SK-N-SH treated with all-trans-retinoic acid at 6 μM for 48 hours (cell line): ENCODE measurements at regions not wholly inside any gene's neighbourhood (a gene's known extent, or its start where the extent isn't known, plus 50 kb on each side); places are given as distances from the start of the nearest gene placed in this dataset.

Experiments
- ATAC-seq: fragments of 200-7000 bp; cut with Tn5 transposase; 3 replicates; pipeline ENCODE4 v1.9.1; 2020; ENCODE audit warnings: mild to moderate bottlenecking, moderate library complexity
- ARNTL ChIP-seq: fragments of 450-650 bp; formaldehyde crosslinking; IDR thresholded peaks from 2 replicates; pipeline ENCODE4 v1.5.0; 2020; ENCODE audit warnings: low read depth, mild to moderate bottlenecking, moderate library complexity, borderline replicate concordance
- BACH2 ChIP-seq: fragments of 250-450 bp; sonication (Bioruptor Pico); IDR thresholded peaks from 2 replicates; pipeline ENCODE4 v1.9.0; 2021; ENCODE audit warnings: mild to moderate bottlenecking, borderline replicate concordance
- CREB5 ChIP-seq: fragments of 250-450 bp; sonication (Bioruptor Pico); IDR thresholded peaks from 2 replicates; pipeline ENCODE4 v1.5.1; 2020; ENCODE audit warnings: low read depth, mild to moderate bottlenecking, moderate library complexity
- CSDC2 ChIP-seq: fragments of 250-450 bp; sonication (Bioruptor Pico); IDR thresholded peaks from 2 replicates; pipeline ENCODE4 v1.5.0; 2020; ENCODE audit warnings: mild to moderate bottlenecking, moderate library complexity
- ESRRG ChIP-seq: fragments of 250-450 bp; sonication (Bioruptor Pico); IDR thresholded peaks from 2 replicates; pipeline ENCODE4 v1.6.1; 2021; ENCODE audit warnings: mild to moderate bottlenecking
- GLIS3 ChIP-seq: fragments of 250-450 bp; sonication (Bioruptor Pico); IDR thresholded peaks from 2 replicates; pipeline ENCODE4 v1.5.0; 2020; ENCODE audit warnings: mild to moderate bottlenecking, moderate library complexity
- ISL1 ChIP-seq: fragments of 250-450 bp; sonication (Bioruptor Pico); IDR thresholded peaks from 2 replicates; pipeline ENCODE4 v2.1.2; 2022; ENCODE audit warnings: mild to moderate bottlenecking, moderate library complexity
- OSR1 ChIP-seq: fragments of 250-450 bp; sonication (Bioruptor Pico); IDR thresholded peaks from 2 replicates; pipeline ENCODE4 v1.8.0; 2022; ENCODE audit warnings: moderate library complexity, mild to moderate bottlenecking, inconsistent platforms
- POU6F1 ChIP-seq: fragments of 250-450 bp; sonication (Bioruptor Pico); IDR thresholded peaks from 2 replicates; pipeline ENCODE4 v1.8.0; 2021; ENCODE audit warnings: low read depth, mild to moderate bottlenecking, moderate library complexity, borderline replicate concordance
- PPARA ChIP-seq: fragments of 250-450 bp; sonication (Bioruptor Pico); IDR thresholded peaks from 2 replicates; pipeline ENCODE4 v1.5.0; 2020; ENCODE audit warnings: mild to moderate bottlenecking, borderline replicate concordance
- RARB ChIP-seq: fragments of 250-450 bp; sonication (Bioruptor Pico); IDR thresholded peaks from 2 replicates; pipeline ENCODE4 v1.8.0; 2021; ENCODE audit warnings: mild to moderate bottlenecking, moderate library complexity
- SNAI2 ChIP-seq: fragments of 250-450 bp; sonication (Bioruptor Pico); IDR thresholded peaks from 2 replicates; pipeline ENCODE4 v1.5.0; 2020; ENCODE audit warnings: mild to moderate bottlenecking, moderate library complexity
- TCF4 ChIP-seq: fragments of 250-450 bp; sonication (Bioruptor Pico); IDR thresholded peaks from 2 replicates; pipeline ENCODE4 v1.8.0; 2021; ENCODE audit warnings: mild to moderate bottlenecking, moderate library complexity, borderline replicate concordance
- TOX ChIP-seq: fragments of 250-450 bp; sonication (Bioruptor Pico); IDR thresholded peaks from 2 replicates; pipeline ENCODE4 v1.8.0; 2021; ENCODE audit warnings: mild to moderate bottlenecking, moderate library complexity, borderline replicate concordance
- TSHZ2 ChIP-seq: fragments of 250-450 bp; sonication (Bioruptor Pico); IDR thresholded peaks from 2 replicates; pipeline ENCODE4 v1.5.0; 2020; ENCODE audit warnings: mild to moderate bottlenecking, moderate library complexity
- ZC3H10 ChIP-seq: fragments of 250-450 bp; sonication (Bioruptor Pico); IDR thresholded peaks from 2 replicates; pipeline ENCODE4 v1.5.1; 2021; ENCODE audit warnings: mild to moderate bottlenecking, moderate library complexity
- ZFP3 ChIP-seq: fragments of 250-450 bp; sonication (Bioruptor Pico); IDR thresholded peaks from 2 replicates; pipeline ENCODE4 v1.5.0; 2020; ENCODE audit warnings: mild to moderate bottlenecking, moderate library complexity
- ZNF565 ChIP-seq: fragments of 450-650 bp; formaldehyde crosslinking; conservative IDR thresholded peaks from 2 replicates; pipeline ENCODE4 v1.5.0; 2020; ENCODE audit warnings: low read depth, mild to moderate bottlenecking, moderate library complexity
- ZNF70 ChIP-seq: fragments of 450-650 bp; formaldehyde crosslinking; IDR thresholded peaks from 2 replicates; pipeline ENCODE4 v1.5.0; 2020; ENCODE audit warnings: mild to moderate bottlenecking, moderate library complexity
- TF ChIP-seq, protein P1 (sequence below): fragments of 250-450 bp; sonication (Bioruptor Pico); IDR thresholded peaks from 2 replicates; pipeline ENCODE4 v1.8.0; 2020; ENCODE audit warnings: mild to moderate bottlenecking, moderate library complexity, borderline replicate concordance
- TF ChIP-seq, protein P2 (sequence below): fragments of 250-450 bp; sonication (Bioruptor Pico); IDR thresholded peaks from 2 replicates; pipeline ENCODE4 v1.5.1; 2021; ENCODE audit warnings: mild to moderate bottlenecking, moderate library complexity

GRCh38 chr10:2380218-2380617 is 642.9 kb upstream of the ADARB2 start:
- ATAC-seq = no peak
- TF ChIP-seq RARB (CRISPR knock-in tag) (no peak), ARNTL (CRISPR knock-in tag) (no peak), TOX (CRISPR knock-in tag) (no peak), ZNF70 (no peak), BACH2 (no peak), ZNF565 (CRISPR knock-in tag) (no peak), GLIS3 (CRISPR knock-in tag) (no peak), PPARA (CRISPR knock-in tag) (no peak), ISL1 (CRISPR knock-in tag) (no peak), CREB5 (CRISPR knock-in tag) (no peak), ZFP3 (CRISPR knock-in tag) (no peak), ZC3H10 (no peak), TSHZ2 (CRISPR knock-in tag) (no peak), OSR1 (CRISPR knock-in tag) (no peak), TCF4 (CRISPR knock-in tag) (no peak), ESRRG (no peak)
- TF ChIP-seq, protein P1, sequence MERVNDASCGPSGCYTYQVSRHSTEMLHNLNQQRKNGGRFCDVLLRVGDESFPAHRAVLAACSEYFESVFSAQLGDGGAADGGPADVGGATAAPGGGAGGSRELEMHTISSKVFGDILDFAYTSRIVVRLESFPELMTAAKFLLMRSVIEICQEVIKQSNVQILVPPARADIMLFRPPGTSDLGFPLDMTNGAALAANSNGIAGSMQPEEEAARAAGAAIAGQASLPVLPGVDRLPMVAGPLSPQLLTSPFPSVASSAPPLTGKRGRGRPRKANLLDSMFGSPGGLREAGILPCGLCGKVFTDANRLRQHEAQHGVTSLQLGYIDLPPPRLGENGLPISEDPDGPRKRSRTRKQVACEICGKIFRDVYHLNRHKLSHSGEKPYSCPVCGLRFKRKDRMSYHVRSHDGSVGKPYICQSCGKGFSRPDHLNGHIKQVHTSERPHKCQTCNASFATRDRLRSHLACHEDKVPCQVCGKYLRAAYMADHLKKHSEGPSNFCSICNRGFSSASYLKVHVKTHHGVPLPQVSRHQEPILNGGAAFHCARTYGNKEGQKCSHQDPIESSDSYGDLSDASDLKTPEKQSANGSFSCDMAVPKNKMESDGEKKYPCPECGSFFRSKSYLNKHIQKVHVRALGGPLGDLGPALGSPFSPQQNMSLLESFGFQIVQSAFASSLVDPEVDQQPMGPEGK (CRISPR knock-in tag) = no peak
- TF ChIP-seq, protein P2, sequence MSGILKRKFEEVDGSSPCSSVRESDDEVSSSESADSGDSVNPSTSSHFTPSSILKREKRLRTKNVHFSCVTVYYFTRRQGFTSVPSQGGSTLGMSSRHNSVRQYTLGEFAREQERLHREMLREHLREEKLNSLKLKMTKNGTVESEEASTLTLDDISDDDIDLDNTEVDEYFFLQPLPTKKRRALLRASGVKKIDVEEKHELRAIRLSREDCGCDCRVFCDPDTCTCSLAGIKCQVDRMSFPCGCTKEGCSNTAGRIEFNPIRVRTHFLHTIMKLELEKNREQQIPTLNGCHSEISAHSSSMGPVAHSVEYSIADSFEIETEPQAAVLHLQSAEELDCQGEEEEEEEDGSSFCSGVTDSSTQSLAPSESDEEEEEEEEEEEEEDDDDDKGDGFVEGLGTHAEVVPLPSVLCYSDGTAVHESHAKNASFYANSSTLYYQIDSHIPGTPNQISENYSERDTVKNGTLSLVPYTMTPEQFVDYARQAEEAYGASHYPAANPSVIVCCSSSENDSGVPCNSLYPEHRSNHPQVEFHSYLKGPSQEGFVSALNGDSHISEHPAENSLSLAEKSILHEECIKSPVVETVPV (CRISPR knock-in tag) = no peak

GRCh38 chr10:2367083-2367482 is 629.8 kb upstream of the ADARB2 start:
- TF ChIP-seq ZNF565 (CRISPR knock-in tag) = no peak
- no peak for TF ChIP-seq PPARA (CRISPR knock-in tag)
- TF ChIP-seq POU6F1 (CRISPR knock-in tag) = no peak
- no peak for TF ChIP-seq CREB5 (CRISPR knock-in tag)
- no peak for TF ChIP-seq ZNF70
- TF ChIP-seq CSDC2 (CRISPR knock-in tag) = no peak
- no peak for TF ChIP-seq TSHZ2 (CRISPR knock-in tag)
- TF ChIP-seq SNAI2 = no peak
- TF ChIP-seq, protein P2 (CRISPR knock-in tag) = no peak
- TF ChIP-seq BACH2 = no peak
- TF ChIP-seq, all 23 proteins: peak for 0
- ATAC-seq = no peak
